HCT116 (cell line): ENCODE measurements at regions not wholly inside any gene's neighbourhood (a gene's known extent, or its start where the extent isn't known, plus 50 kb on each side); places are given as distances from the start of the nearest gene placed in this dataset.

Experiments used
- ATAC-seq: fragments of 200-7000 bp; cut with Tn5 transposase; 2 replicates; pipeline ENCODE4 v1.9.1; 2020; ENCODE audit warnings: mild to moderate bottlenecking, moderate library complexity
- BruUV-seq: library from RNA; stranded (reverse); fragments of 400-500 nt; replicated peaks from 2 replicates; lab custom pipeline; 2021; lab: Mats Ljungman, UMichigan
- CTCF ChIA-PET: fragments of 300-600 bp; sonication (Branson Sonifier 250); formaldehyde crosslinking; loops from one replicate; lab custom pipeline; 2021; ENCODE audit warnings: antibody characterized with exemption; lab: Charles Lee
- POLR2A ChIA-PET: fragments of 300-600, 350-600 bp; sonication (Branson Sonifier 250); formaldehyde crosslinking; loops from one replicate; lab custom pipeline; 2021; ENCODE audit warnings: antibody characterized with exemption; lab: Charles Lee
- RAD21 ChIA-PET, 2 experiments: fragments of 300-600 bp; sonication (Branson Sonifier 250); formaldehyde crosslinking; loops; one replicate each; lab custom pipeline; 2023; ENCODE audit warnings: low total read pairs in 2 of 2; ENCODE audit not compliant: uncharacterized antibody in 2 of 2, unreplicated experiment in 2 of 2, low non-redundant PET in 1 of 2; lab: Charles Lee
- DNase-seq: peaks from one replicate; pipeline ENCODE4 v3.0.0-alpha.2; 2010; ENCODE audit warnings: low read depth, low spot score
- H2AFZ ChIP-seq: fragments of 200-600 bp; shearing (Covaris generic), sonication (generic); 2 replicates; pipeline ENCODE4 v1.6.1; 2017; ENCODE audit warnings: low read depth, mixed run types, mixed read lengths, antibody characterized with exemption, low read length; ENCODE audit not compliant: poor library complexity, severe bottlenecking
- H3K27ac ChIP-seq: 2 replicates; pipeline ENCODE4 v1.5.1; 2012; ENCODE audit warnings: low read depth, low read length
- H3K27me3 ChIP-seq: fragments of 200-600 bp; sonication (generic); 2 replicates; pipeline ENCODE4 v1.6.1; 2016; ENCODE audit warnings: mixed run types, low read length, mixed read lengths; ENCODE audit not compliant: insufficient read depth
- H3K36me3 ChIP-seq, 2 experiments: fragments of 200-500 bp in 1 of 2; fragments of 200-600 bp in 1 of 2; sonication (Bioruptor generic) in 1 of 2; sonication (generic) in 1 of 2; 2 replicates each; pipeline versions ENCODE4 v1.5.1 to v1.6.1; 2014 to 2016; ENCODE audit warnings: low read length in 2 of 2, inconsistent platforms in 1 of 2, mixed read lengths in 1 of 2, mixed run types in 1 of 2; ENCODE audit not compliant: insufficient read depth in 2 of 2, control insufficient read depth in 1 of 2
- H3K4me1 ChIP-seq, 2 experiments: fragments of 200-600 bp in 1 of 2; sonication (generic) in 1 of 2; 2 replicates each; pipeline versions ENCODE4 v1.5.1 to v1.6.1; 2012 to 2017; ENCODE audit warnings: low read length in 2 of 2, inconsistent platforms in 1 of 2, mild to moderate bottlenecking in 1 of 2, mixed read lengths in 1 of 2, mixed run types in 1 of 2, moderate library complexity in 1 of 2; ENCODE audit not compliant: insufficient read depth in 2 of 2, control insufficient read depth in 1 of 2
- H3K4me2 ChIP-seq: fragments of 200-600 bp; sonication (generic); 2 replicates; pipeline ENCODE4 v1.6.1; 2017; ENCODE audit warnings: mixed run types, low read length, mixed read lengths
- H3K4me3 ChIP-seq, 2 experiments: fragments of 200-600 bp in 1 of 2; sonication (generic) in 1 of 2; replicated peaks in 1 of 2; 2 replicates each; pipeline ENCODE4 v1.5.1; 2011 to 2016; ENCODE audit warnings: low read length in 2 of 2, control low read depth in 1 of 2, low read depth in 1 of 2, mild to moderate bottlenecking in 1 of 2, mixed read lengths in 1 of 2, mixed run types in 1 of 2
- H3K79me2 ChIP-seq: fragments of 200-600 bp; sonication (generic); 2 replicates; pipeline ENCODE4 v1.6.1; 2017; ENCODE audit warnings: mild to moderate bottlenecking, mixed run types, low read length, moderate library complexity, mixed read lengths; ENCODE audit not compliant: insufficient read depth
- H3K9ac ChIP-seq: fragments of 200-600 bp; sonication (generic); 2 replicates; pipeline ENCODE4 v1.6.1; 2016; ENCODE audit warnings: low read length, mixed read lengths
- H3K9me2 ChIP-seq: fragments of 200-600 bp; sonication (generic), shearing (Covaris generic); 2 replicates; pipeline ENCODE4 v1.6.1; 2017; ENCODE audit warnings: mixed run types, mild to moderate bottlenecking, moderate library complexity; ENCODE audit not compliant: insufficient read depth
- H3K9me3 ChIP-seq, 2 experiments: fragments of 200-500 bp in 1 of 2; fragments of 200-600 bp in 1 of 2; sonication (Bioruptor generic) in 1 of 2; sonication (generic) in 1 of 2; 2 replicates each; pipeline ENCODE4 v1.6.1; 2014 to 2017; ENCODE audit warnings: low read length in 2 of 2, mixed read lengths in 2 of 2, inconsistent platforms in 1 of 2, low read depth in 1 of 2, mild to moderate bottlenecking in 1 of 2, mixed run types in 1 of 2, moderate library complexity in 1 of 2; ENCODE audit not compliant: control insufficient read depth in 1 of 2, insufficient read depth in 1 of 2
- H4K20me1 ChIP-seq: fragments of 200-600 bp; sonication (generic), shearing (Covaris generic); 2 replicates; pipeline ENCODE4 v1.6.1; 2017; ENCODE audit warnings: mixed run types, mild to moderate bottlenecking, moderate library complexity; ENCODE audit not compliant: insufficient read depth
- EGR1 ChIP-seq: IDR thresholded peaks from 2 replicates; pipeline ENCODE4 v1.6.1; 2012; ENCODE audit warnings: low read depth
- ELF1 ChIP-seq: IDR thresholded peaks from 2 replicates; pipeline ENCODE4 v1.6.1; 2012; ENCODE audit warnings: low read depth, borderline replicate concordance
- EZH2 ChIP-seq: fragments of 200-600 bp; sonication (generic); IDR thresholded peaks from 2 replicates; pipeline ENCODE4 v1.6.1; 2017; ENCODE audit warnings: antibody characterized with exemption, mixed run types
- EZH2phosphoT487 ChIP-seq: fragments of 200-600 bp; IDR thresholded peaks from 2 replicates; pipeline ENCODE4 v1.6.1; 2018; ENCODE audit warnings: antibody characterized with exemption, borderline replicate concordance
- POLR2A ChIP-seq: IDR thresholded peaks from 2 replicates; pipeline ENCODE4 v1.7.0; 2011; ENCODE audit warnings: borderline replicate concordance; ENCODE audit not compliant: insufficient read depth, insufficient read length; ENCODE audit errors: extremely low read depth
- POLR2AphosphoS5 ChIP-seq: IDR thresholded peaks from 2 replicates; pipeline ENCODE4 v1.6.1; 2011; ENCODE audit warnings: mild to moderate bottlenecking, low read depth, low read length, moderate library complexity
- SP1 ChIP-seq: IDR thresholded peaks from 2 replicates; pipeline ENCODE4 v1.6.1; 2012; ENCODE audit warnings: low read depth
- SRF ChIP-seq: IDR thresholded peaks from 2 replicates; pipeline ENCODE4 v1.6.1; 2012; ENCODE audit warnings: low read depth
- intact Hi-C: fragments of 100-400 bp; cut with micrococcal nuclease; formaldehyde crosslinking; loops from 2 replicates; pipeline ENCODE4 v1.10.0; 2022
- TF ChIP-seq, protein P1 (sequence below): IDR thresholded peaks from 2 replicates; pipeline ENCODE4 v1.6.1; 2011; ENCODE audit warnings: mild to moderate bottlenecking, low read length, moderate library complexity; ENCODE audit not compliant: insufficient replicate concordance; ENCODE audit errors: extremely low read depth
- TF ChIP-seq, protein P2 (sequence below): IDR thresholded peaks from 2 replicates; pipeline ENCODE4 v1.6.1; 2012
- TF ChIP-seq, protein P3 (sequence below): IDR thresholded peaks from 2 replicates; pipeline ENCODE4 v1.6.1; 2012; ENCODE audit warnings: low read depth

DNA sequence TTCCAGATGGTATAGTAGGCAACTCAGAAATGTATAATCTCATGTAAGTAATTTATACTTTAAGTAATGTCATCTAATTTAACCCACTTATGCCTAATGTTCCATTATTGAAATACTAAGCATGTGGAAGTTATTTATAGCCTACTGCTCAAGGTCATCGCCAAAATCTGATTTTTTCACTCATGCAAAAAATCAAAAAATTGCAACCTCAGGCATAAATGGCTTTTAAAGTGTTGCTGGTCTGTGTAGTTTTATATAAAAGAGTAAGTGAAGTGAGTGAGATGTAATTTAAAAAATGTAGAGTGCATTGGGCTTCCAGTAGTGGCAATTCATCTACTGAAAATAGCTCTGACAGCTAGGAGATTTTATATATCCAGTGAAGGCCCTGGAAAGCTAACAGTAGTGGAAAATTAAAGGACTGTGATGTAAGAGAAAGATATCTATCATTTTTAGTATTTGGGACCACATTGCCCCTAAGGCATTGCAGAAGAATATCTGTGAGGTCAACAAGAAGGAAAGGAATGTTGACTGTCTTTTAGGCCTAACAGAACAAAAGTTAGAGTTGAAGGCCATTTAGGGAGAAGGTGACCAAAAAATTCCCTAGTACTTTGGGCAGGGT lies 624.5 kb upstream of the CHORDC1 start:
- intact Hi-C loops = no loop called here
- no peaks in the 10 kb centered on the region for H3K79me2 ChIP-seq
- H3K27me3 ChIP-seq = no peaks in the 10 kb centered on the region
- no peak overlapping the region for H3K4me2 ChIP-seq
- H4K20me1 ChIP-seq = no peaks in the 10 kb centered on the region
- no peak overlapping the region for H2AFZ ChIP-seq
- H3K9me2 ChIP-seq = no peaks in the 10 kb centered on the region
- TF ChIP-seq, protein P1, sequence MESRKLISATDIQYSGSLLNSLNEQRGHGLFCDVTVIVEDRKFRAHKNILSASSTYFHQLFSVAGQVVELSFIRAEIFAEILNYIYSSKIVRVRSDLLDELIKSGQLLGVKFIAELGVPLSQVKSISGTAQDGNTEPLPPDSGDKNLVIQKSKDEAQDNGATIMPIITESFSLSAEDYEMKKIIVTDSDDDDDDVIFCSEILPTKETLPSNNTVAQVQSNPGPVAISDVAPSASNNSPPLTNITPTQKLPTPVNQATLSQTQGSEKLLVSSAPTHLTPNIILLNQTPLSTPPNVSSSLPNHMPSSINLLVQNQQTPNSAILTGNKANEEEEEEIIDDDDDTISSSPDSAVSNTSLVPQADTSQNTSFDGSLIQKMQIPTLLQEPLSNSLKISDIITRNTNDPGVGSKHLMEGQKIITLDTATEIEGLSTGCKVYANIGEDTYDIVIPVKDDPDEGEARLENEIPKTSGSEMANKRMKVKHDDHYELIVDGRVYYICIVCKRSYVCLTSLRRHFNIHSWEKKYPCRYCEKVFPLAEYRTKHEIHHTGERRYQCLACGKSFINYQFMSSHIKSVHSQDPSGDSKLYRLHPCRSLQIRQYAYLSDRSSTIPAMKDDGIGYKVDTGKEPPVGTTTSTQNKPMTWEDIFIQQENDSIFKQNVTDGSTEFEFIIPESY = no peak
- TF ChIP-seq, protein P2, sequence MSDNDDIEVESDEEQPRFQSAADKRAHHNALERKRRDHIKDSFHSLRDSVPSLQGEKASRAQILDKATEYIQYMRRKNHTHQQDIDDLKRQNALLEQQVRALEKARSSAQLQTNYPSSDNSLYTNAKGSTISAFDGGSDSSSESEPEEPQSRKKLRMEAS = no peak
- TF ChIP-seq EZH2phosphoT487 = no peak
- TF ChIP-seq SP1 = no peak
- ATAC-seq (no peak), DNase-seq (no peak)
- no peak overlapping the region for H3K9ac ChIP-seq
- peaks cover 0 to 3% of the 10 kb centered on the region in 2 experiments; a peak in 2 of 4 replicates for H3K9me3 ChIP-seq
- H3K4me1 ChIP-seq = no peaks in the 10 kb centered on the region
- CTCF ChIA-PET = no interaction called here
- RAD21 ChIA-PET = no interaction called here
- H3K36me3 ChIP-seq = no peaks in the 10 kb centered on the region
- no peak overlapping the region for H3K4me3 ChIP-seq
- POLR2A ChIA-PET = no interaction called here
- no peak overlapping the region for H3K27ac ChIP-seq
- BruUV-seq = no TSS peak

DNA sequence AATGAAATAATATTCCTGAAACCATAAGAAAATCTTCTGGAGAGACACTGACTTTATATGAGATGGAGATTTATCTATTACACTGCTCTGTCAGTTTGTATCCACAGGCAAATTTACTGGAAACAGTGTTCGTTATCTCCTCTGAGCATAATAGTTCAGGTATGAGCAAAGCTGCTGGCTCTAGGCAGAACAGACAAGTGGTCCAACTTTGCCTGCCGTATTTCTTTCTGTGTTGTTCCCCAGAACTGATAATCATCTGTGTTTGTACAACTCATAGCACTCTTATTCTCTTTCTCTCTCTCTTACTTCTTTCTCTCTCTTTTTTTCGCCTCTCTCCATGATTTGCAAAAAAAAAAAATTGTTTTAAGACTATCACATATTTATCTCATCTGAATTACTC lies 623.8 kb upstream of the CHORDC1 start:
- POLR2A ChIA-PET = no interaction called here
- TF ChIP-seq, protein P3, sequence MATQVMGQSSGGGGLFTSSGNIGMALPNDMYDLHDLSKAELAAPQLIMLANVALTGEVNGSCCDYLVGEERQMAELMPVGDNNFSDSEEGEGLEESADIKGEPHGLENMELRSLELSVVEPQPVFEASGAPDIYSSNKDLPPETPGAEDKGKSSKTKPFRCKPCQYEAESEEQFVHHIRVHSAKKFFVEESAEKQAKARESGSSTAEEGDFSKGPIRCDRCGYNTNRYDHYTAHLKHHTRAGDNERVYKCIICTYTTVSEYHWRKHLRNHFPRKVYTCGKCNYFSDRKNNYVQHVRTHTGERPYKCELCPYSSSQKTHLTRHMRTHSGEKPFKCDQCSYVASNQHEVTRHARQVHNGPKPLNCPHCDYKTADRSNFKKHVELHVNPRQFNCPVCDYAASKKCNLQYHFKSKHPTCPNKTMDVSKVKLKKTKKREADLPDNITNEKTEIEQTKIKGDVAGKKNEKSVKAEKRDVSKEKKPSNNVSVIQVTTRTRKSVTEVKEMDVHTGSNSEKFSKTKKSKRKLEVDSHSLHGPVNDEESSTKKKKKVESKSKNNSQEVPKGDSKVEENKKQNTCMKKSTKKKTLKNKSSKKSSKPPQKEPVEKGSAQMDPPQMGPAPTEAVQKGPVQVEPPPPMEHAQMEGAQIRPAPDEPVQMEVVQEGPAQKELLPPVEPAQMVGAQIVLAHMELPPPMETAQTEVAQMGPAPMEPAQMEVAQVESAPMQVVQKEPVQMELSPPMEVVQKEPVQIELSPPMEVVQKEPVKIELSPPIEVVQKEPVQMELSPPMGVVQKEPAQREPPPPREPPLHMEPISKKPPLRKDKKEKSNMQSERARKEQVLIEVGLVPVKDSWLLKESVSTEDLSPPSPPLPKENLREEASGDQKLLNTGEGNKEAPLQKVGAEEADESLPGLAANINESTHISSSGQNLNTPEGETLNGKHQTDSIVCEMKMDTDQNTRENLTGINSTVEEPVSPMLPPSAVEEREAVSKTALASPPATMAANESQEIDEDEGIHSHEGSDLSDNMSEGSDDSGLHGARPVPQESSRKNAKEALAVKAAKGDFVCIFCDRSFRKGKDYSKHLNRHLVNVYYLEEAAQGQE = no peak
- no peak for TF ChIP-seq ELF1
- no peak for TF ChIP-seq EZH2
- TF ChIP-seq, protein P1 = no peak
- TF ChIP-seq, protein P2 = no peak
- TF ChIP-seq EGR1 = no peak
- TF ChIP-seq POLR2A = no peak
- TF ChIP-seq SRF = no peak
- no peak for TF ChIP-seq POLR2AphosphoS5

More for the DNA sequence above, 623.8 kb upstream of the CHORDC1 start:
- ATAC-seq = no peak
- DNase-seq = no peak
- Histone ChIP-seq H4K20me1 (no peaks in the 10 kb centered on the region), H2AFZ (no peak overlapping the region), H3K9me2 (no peaks in the 10 kb centered on the region), H3K27me3 (no peaks in the 10 kb centered on the region), H3K4me2 (no peak overlapping the region), H3K4me1 (no peaks in the 10 kb centered on the region), H3K9ac (no peak overlapping the region), H3K9me3 (peaks cover 0 to 3% of the 10 kb centered on the region in 2 experiments; a peak in 2 of 4 replicates), H3K79me2 (no peaks in the 10 kb centered on the region), H3K27ac (no peak overlapping the region), H3K4me3 (no peak overlapping the region), H3K36me3 (no peaks in the 10 kb centered on the region)
- no TSS peak for BruUV-seq
- intact Hi-C loops = no loop called here
- CTCF ChIA-PET = no interaction called here
- RAD21 ChIA-PET = no interaction called here
